Panc1 (cell line): ENCODE measurements at regions not wholly inside any gene's neighbourhood (a gene's known extent, or its start where the extent isn't known, plus 50 kb on each side); places are given as distances from the start of the nearest gene placed in this dataset.

Experiments used
- POLR2AphosphoS5 ChIP-seq: IDR thresholded peaks from 2 replicates; pipeline ENCODE4 v1.6.1; 2012; ENCODE audit warnings: mild to moderate bottlenecking, low read depth, low read length, moderate library complexity
- TF ChIP-seq, protein P1 (sequence below): fragments of 450-650 bp; IDR thresholded peaks from 2 replicates; pipeline ENCODE4 v1.5.1; 2017; ENCODE audit warnings: mild to moderate bottlenecking

DNA sequence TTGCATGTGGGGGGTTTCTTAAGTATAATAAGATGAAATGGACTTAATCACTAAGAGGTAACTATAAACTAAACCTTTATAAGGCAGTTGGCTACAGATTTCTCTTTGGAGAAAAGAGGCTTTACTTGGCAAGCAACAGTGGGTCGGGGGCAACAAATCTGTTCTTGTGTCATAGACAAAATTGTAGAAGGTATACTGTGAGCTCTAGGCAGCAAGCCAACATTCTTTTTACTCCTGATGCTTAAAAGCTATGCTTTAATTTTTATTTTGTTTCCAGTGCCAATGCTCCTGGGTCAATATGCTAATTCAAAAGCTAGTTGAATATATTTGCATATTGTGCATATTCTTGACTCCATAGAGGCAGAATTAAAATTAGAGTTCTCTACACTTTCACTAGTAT lies 495.4 kb downstream of the BTBD3 start:
- TF ChIP-seq, protein P1, sequence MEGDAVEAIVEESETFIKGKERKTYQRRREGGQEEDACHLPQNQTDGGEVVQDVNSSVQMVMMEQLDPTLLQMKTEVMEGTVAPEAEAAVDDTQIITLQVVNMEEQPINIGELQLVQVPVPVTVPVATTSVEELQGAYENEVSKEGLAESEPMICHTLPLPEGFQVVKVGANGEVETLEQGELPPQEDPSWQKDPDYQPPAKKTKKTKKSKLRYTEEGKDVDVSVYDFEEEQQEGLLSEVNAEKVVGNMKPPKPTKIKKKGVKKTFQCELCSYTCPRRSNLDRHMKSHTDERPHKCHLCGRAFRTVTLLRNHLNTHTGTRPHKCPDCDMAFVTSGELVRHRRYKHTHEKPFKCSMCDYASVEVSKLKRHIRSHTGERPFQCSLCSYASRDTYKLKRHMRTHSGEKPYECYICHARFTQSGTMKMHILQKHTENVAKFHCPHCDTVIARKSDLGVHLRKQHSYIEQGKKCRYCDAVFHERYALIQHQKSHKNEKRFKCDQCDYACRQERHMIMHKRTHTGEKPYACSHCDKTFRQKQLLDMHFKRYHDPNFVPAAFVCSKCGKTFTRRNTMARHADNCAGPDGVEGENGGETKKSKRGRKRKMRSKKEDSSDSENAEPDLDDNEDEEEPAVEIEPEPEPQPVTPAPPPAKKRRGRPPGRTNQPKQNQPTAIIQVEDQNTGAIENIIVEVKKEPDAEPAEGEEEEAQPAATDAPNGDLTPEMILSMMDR = no peak
- no peak for TF ChIP-seq POLR2AphosphoS5
